ENCODE measurements at regions not wholly inside any gene's neighbourhood (a gene's known extent, or its start where the extent isn't known, plus 50 kb on each side); places are given as distances from the start of the nearest gene placed in this dataset.

- Mint-ChIP-seq H3K4me1 (no peaks in the 10 kb centered on the region), H3K4me3 (no peak overlapping the region), H3K27ac (no peak overlapping the region), H3K9me3 (no peaks in the 10 kb centered on the region), H3K27me3 (peaks cover 8 to 9% of the 10 kb centered on the region in 2 donors), H3K36me3 (no peaks in the 10 kb centered on the region)
- DNase-seq (no peak), ATAC-seq (replicated peaks) (no peak)
These were observed 180.7 kb downstream of the SUCLG1 start for GRCh38 chr2:84278386-84278785.

GRCh38 chr2:84276590-84277255, 182.4 kb downstream of the SUCLG1 start:
- no peak overlapping the region for H3K4me3 Mint-ChIP-seq
- no peaks in the 10 kb centered on the region for H3K36me3 Mint-ChIP-seq
- no peaks in the 10 kb centered on the region for H3K4me1 Mint-ChIP-seq
- H3K27me3 Mint-ChIP-seq = peaks cover 9 to 11% of the 10 kb centered on the region in 2 donors
- H3K9me3 Mint-ChIP-seq = no peaks in the 10 kb centered on the region
- no peak for ATAC-seq (replicated peaks)
- no peak overlapping the region for H3K27ac Mint-ChIP-seq
- no peak for DNase-seq

DNA sequence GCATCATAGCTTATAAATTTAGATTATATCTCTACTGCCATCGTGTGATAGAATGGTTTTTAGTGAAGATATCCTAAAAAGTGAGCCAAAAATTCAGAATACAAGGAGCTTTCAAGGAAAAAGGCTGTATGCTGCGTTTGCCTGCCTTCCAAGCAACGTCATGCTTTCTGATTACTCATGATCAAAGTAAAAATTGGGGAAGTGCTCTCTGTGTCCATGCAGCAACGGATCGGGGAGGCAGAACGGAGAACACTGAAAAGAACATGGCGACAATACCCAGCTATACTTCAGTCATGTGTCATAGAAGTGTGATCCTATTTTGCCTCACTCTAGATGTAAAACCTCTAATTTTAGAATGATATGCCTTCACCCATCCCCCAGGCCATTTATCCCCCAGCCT, 185.7 kb downstream of the SUCLG1 start:
- H3K36me3 Mint-ChIP-seq = no peaks in the 10 kb centered on the region
- H3K4me1 Mint-ChIP-seq = no peaks in the 10 kb centered on the region
- no peak for DNase-seq
- H3K27ac Mint-ChIP-seq = no peak overlapping the region
- no peaks in the 10 kb centered on the region for H3K9me3 Mint-ChIP-seq
- no peak overlapping the region for H3K4me3 Mint-ChIP-seq
- ATAC-seq (replicated peaks) = no peak
- H3K27me3 Mint-ChIP-seq = peaks cover 0 to 7% of the 10 kb centered on the region in 2 donors

DNA sequence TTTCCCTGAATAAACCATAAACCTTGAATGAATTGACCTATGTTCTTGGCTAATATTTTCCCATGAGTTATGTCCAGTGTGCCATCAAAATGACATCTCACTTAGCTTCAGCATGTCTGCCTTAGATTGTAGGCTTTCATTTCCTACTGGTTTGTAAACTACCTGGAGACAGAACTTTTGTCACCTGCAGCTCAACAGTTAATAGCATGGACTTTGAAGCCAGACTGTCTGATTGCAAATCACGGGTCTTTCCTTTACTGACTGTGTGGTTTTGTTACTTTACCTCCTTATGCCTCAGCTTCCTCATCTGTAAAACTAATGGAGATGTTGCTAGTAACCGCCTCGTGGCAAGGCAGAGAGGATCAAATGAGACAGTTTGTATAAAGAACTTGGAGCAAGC, 187.1 kb downstream of the SUCLG1 start:
- no peaks in the 10 kb centered on the region for H3K36me3 Mint-ChIP-seq
- peaks cover 0 to 2% of the 10 kb centered on the region in 2 donors for H3K9me3 Mint-ChIP-seq
- H3K27me3 Mint-ChIP-seq = peaks cover 0 to 5% of the 10 kb centered on the region in 2 donors
- no peak overlapping the region for H3K27ac Mint-ChIP-seq
- no peaks in the 10 kb centered on the region for H3K4me1 Mint-ChIP-seq
- no peak for ATAC-seq (replicated peaks)
- no peak overlapping the region for H3K4me3 Mint-ChIP-seq
- no peak for DNase-seq

GRCh38 chr2:84257831-84258230, 201.2 kb downstream of the SUCLG1 start:
- no peak for ATAC-seq (replicated peaks)
- DNase-seq = no peak
- Mint-ChIP-seq H3K27ac (no peak overlapping the region), H3K4me1 (no peaks in the 10 kb centered on the region), H3K9me3 (peaks cover 0 to 4% of the 10 kb centered on the region in 2 donors), H3K4me3 (no peak overlapping the region), H3K36me3 (no peaks in the 10 kb centered on the region), H3K27me3 (peaks cover 4 to 7% of the 10 kb centered on the region in 2 donors)

DNA sequence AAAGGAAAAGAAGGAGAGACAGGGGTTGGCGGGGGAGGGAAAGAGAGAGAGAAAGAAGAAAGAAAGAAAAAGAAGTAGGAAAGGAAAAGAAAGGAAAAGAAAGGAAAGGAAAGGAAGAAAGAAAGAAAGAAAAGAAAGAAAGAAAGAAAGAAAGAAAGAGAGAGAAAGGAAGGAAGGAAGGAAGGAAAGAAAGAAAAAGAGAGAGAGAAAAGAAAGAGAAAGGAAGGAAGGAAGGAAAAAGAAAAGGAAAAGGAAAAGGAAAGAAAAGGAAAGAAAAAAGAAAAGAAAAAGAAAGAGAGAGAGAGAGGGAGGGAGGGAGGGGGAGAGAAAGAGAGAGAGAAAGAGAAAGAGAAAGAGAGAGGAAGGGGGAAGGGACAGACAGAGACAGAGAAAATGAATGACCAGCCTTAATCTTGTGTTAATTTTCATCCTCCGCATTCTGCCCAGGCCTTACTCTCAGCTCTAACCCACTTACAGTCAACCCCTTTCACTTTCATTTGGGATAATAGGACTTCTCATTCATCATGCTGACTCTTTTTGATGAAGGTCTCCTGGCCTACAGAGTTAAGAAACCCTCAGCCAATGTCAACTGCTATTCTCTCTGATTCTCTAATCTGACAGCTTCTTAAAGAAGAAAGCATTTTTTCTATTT, 207.3 kb downstream of the SUCLG1 start:
- peaks cover 0 to 4% of the 10 kb centered on the region in 2 donors for H3K27me3 Mint-ChIP-seq
- DNase-seq = no peak
- H3K36me3 Mint-ChIP-seq = no peaks in the 10 kb centered on the region
- H3K4me3 Mint-ChIP-seq = no peak overlapping the region
- peaks cover 0 to 2% of the 10 kb centered on the region in 2 donors for H3K4me1 Mint-ChIP-seq
- no peak for ATAC-seq (replicated peaks)
- no peak overlapping the region for H3K27ac Mint-ChIP-seq
- H3K9me3 Mint-ChIP-seq = peaks cover 0 to 2% of the 10 kb centered on the region in 2 donors

- no peaks in the 10 kb centered on the region for H3K36me3 Mint-ChIP-seq
- no peak overlapping the region for H3K4me3 Mint-ChIP-seq
- ATAC-seq (replicated peaks) (no peak), DNase-seq (no peak)
- H3K27ac Mint-ChIP-seq = no peak overlapping the region
- H3K4me1 Mint-ChIP-seq = peaks cover 0 to 2% of the 10 kb centered on the region in 2 donors
- H3K9me3 Mint-ChIP-seq = no peaks in the 10 kb centered on the region
- peaks cover 0 to 5% of the 10 kb centered on the region in 2 donors for H3K27me3 Mint-ChIP-seq
These were observed 209.9 kb downstream of the SUCLG1 start for GRCh38 chr2:84249140-84249539.

GRCh38 chr2:84247532-84247931, 211.5 kb downstream of the SUCLG1 start:
- no peak for ATAC-seq (replicated peaks)
- Mint-ChIP-seq H3K4me1 (peaks cover 0 to 2% of the 10 kb centered on the region in 2 donors), H3K27me3 (peaks cover 0 to 5% of the 10 kb centered on the region in 2 donors), H3K4me3 (no peak overlapping the region), H3K9me3 (no peaks in the 10 kb centered on the region), H3K36me3 (no peaks in the 10 kb centered on the region), H3K27ac (no peak overlapping the region)
- no peak for DNase-seq

GRCh38 chr2:84243788-84244733, 215.0 kb downstream of the SUCLG1 start:
- H3K9me3 Mint-ChIP-seq = no peaks in the 10 kb centered on the region
- DNase-seq (no peak), ATAC-seq (replicated peaks) (no peak)
- no peaks in the 10 kb centered on the region for H3K4me1 Mint-ChIP-seq
- no peak overlapping the region for H3K27ac Mint-ChIP-seq
- no peaks in the 10 kb centered on the region for H3K36me3 Mint-ChIP-seq
- no peak overlapping the region for H3K4me3 Mint-ChIP-seq
- H3K27me3 Mint-ChIP-seq = peaks cover 0 to 5% of the 10 kb centered on the region in 2 donors

DNA sequence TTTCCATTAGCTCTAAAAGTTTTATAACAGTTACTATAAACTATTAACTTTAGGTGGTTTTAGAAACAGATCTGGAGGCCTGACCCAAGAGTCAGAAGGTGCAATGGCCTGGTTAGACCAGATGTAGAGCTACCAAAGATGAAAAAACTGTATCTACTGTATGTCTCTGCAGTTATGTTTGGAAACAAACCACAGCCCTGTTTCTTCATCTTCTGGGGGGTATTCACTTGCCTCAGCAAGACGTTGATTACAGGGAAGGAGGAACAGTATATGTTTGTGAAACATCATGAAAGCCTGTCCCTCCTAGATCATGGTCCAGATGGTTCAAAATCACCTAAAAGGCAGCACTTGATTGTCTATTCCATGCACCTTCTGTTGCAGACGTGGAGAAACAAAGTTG, 220.2 kb downstream of the SUCLG1 start:
- no peak for DNase-seq
- H3K4me1 Mint-ChIP-seq = no peaks in the 10 kb centered on the region
- no peak overlapping the region for H3K27ac Mint-ChIP-seq
- no peaks in the 10 kb centered on the region for H3K27me3 Mint-ChIP-seq
- H3K4me3 Mint-ChIP-seq = no peak overlapping the region
- H3K9me3 Mint-ChIP-seq = no peaks in the 10 kb centered on the region
- no peaks in the 10 kb centered on the region for H3K36me3 Mint-ChIP-seq
- no peak for ATAC-seq (replicated peaks)

DNA sequence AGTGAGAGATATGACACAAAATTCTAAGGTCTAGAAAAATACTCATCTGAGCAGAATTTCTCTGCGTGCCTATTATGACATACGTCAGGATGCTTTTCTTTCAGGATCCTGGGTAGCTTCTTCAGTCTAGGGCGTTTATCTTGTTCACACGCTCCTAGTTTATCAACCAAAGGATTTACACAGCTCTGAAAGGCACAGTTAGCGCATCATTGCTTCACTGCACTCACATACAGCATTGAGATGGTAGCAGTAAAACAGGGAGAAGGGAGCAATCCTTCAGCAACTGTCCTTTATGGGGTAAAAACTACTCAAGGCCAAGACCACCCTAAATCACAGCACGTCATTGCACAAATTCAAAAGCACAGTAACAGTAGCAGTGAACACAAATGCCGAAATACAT, 222.8 kb downstream of the SUCLG1 start:
- no peaks in the 10 kb centered on the region for H3K36me3 Mint-ChIP-seq
- no peaks in the 10 kb centered on the region for H3K27me3 Mint-ChIP-seq
- H3K9me3 Mint-ChIP-seq = no peaks in the 10 kb centered on the region
- DNase-seq (no peak), ATAC-seq (replicated peaks) (no peak)
- H3K4me3 Mint-ChIP-seq = no peak overlapping the region
- no peak overlapping the region for H3K27ac Mint-ChIP-seq
- no peaks in the 10 kb centered on the region for H3K4me1 Mint-ChIP-seq

DNA sequence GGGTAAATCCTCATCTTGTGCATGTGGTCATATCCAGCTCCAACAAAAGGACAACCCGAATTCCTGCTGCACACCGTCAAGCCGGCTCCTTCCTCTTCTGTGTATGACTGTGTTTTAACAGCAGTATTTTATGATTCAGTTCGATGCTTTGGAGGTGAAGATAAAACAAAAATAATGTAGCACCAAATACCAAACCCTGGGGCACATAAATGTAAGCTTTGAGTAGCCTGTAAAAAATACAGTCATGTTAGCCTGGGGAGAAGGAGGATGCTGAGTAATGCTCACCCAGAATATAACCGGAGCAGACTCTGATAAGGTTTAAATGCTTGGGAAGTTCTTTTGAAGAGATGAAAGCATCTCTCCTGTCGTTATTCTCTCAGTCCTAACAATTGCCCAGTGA, 225.0 kb downstream of the SUCLG1 start:
- Mint-ChIP-seq H3K9me3 (peaks cover 0 to 2% of the 10 kb centered on the region in 2 donors), H3K36me3 (no peaks in the 10 kb centered on the region), H3K4me1 (no peaks in the 10 kb centered on the region), H3K4me3 (no peak overlapping the region), H3K27ac (no peak overlapping the region), H3K27me3 (no peaks in the 10 kb centered on the region)
- ATAC-seq (replicated peaks) (no peak), DNase-seq (no peak)

GRCh38 chr2:84231478-84231877, 227.6 kb downstream of the SUCLG1 start:
- Mint-ChIP-seq H3K9me3 (peaks cover 0 to 7% of the 10 kb centered on the region in 2 donors), H3K4me1 (no peaks in the 10 kb centered on the region), H3K4me3 (no peak overlapping the region), H3K27me3 (no peaks in the 10 kb centered on the region), H3K27ac (no peak overlapping the region), H3K36me3 (no peaks in the 10 kb centered on the region)
- DNase-seq (no peak), ATAC-seq (replicated peaks) (no peak)

DNA sequence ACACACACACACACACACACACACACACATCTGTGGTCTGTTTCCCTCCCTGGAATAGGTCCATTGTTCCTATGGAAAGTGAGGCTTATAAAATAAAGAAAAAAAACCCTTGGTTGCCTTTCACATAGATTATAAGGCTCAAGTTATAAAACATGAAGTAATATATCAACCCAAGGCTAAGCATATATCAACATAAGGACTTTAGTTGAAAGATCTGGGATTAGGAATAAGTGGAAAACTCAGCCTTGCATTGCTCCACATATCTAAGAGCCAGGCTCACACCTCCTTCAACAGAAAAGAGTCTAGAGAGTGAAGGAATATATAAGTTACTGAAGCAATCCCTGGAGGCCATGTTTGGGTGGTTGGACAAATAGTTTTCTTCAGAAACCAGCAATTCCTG, 235.0 kb downstream of the SUCLG1 start:
- DNase-seq (no peak), ATAC-seq (replicated peaks) (no peak)
- no peak overlapping the region for H3K27ac Mint-ChIP-seq
- H3K27me3 Mint-ChIP-seq = peaks cover 0 to 6% of the 10 kb centered on the region in 2 donors
- H3K4me3 Mint-ChIP-seq = no peak overlapping the region
- H3K9me3 Mint-ChIP-seq = peaks cover 0 to 13% of the 10 kb centered on the region in 2 donors
- H3K36me3 Mint-ChIP-seq = no peaks in the 10 kb centered on the region
- H3K4me1 Mint-ChIP-seq = no peaks in the 10 kb centered on the region
